NB4 (cell line): ENCODE measurements at regions not wholly inside any gene's neighbourhood (a gene's known extent, or its start where the extent isn't known, plus 50 kb on each side); places are given as distances from the start of the nearest gene placed in this dataset.

Experiments used
- CTCF ChIP-seq: IDR thresholded peaks from one replicate; pipeline ENCODE4 v1.5.1; 2012; ENCODE audit warnings: low read depth, low read length
- MAX ChIP-seq: IDR thresholded peaks from 2 replicates; pipeline ENCODE4 v1.6.1; 2011; ENCODE audit warnings: low read depth, low read length
- POLR2A ChIP-seq: IDR thresholded peaks from 2 replicates; pipeline ENCODE4 v1.6.1; 2011; ENCODE audit warnings: mild to moderate bottlenecking; ENCODE audit not compliant: insufficient read length; ENCODE audit errors: extremely low read depth

- TF ChIP-seq MAX (no peak), CTCF (no peak), POLR2A (no peak)
These were observed 1092.8 kb upstream of the POT1 start for GRCh38 chr7:126022452-126022851.
